OCI-LY7 (cell line): ENCODE measurements at regions not wholly inside any gene's neighbourhood (a gene's known extent, or its start where the extent isn't known, plus 50 kb on each side); places are given as distances from the start of the nearest gene placed in this dataset.

Source experiments
- EZH2phosphoT487 ChIP-seq: fragments of 200-600 bp; sonication (generic); IDR thresholded peaks from 2 replicates; pipeline ENCODE4 v1.6.1; 2018; ENCODE audit warnings: low read depth, borderline replicate concordance, mild to moderate bottlenecking, mixed run types, antibody characterized with exemption, low read length, moderate library complexity, mixed read lengths
- TF ChIP-seq, protein P1 (sequence below): fragments of 200-600 bp; sonication (generic); conservative IDR thresholded peaks from 2 replicates; pipeline ENCODE4 v1.5.1; 2014; ENCODE audit warnings: mild to moderate bottlenecking, antibody characterized with exemption, low read length, moderate library complexity, mixed read lengths

GRCh38 chr13:76630629-76631230, 255.5 kb downstream of the KCTD12 start:
- TF ChIP-seq, protein P1, sequence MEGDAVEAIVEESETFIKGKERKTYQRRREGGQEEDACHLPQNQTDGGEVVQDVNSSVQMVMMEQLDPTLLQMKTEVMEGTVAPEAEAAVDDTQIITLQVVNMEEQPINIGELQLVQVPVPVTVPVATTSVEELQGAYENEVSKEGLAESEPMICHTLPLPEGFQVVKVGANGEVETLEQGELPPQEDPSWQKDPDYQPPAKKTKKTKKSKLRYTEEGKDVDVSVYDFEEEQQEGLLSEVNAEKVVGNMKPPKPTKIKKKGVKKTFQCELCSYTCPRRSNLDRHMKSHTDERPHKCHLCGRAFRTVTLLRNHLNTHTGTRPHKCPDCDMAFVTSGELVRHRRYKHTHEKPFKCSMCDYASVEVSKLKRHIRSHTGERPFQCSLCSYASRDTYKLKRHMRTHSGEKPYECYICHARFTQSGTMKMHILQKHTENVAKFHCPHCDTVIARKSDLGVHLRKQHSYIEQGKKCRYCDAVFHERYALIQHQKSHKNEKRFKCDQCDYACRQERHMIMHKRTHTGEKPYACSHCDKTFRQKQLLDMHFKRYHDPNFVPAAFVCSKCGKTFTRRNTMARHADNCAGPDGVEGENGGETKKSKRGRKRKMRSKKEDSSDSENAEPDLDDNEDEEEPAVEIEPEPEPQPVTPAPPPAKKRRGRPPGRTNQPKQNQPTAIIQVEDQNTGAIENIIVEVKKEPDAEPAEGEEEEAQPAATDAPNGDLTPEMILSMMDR = no peak
- TF ChIP-seq EZH2phosphoT487 = no peak
